Lower leg skin (tissue), 3 donors: ENCODE measurements at regions not wholly inside any gene's neighbourhood (a gene's known extent, or its start where the extent isn't known, plus 50 kb on each side); places are given as distances from the start of the nearest gene placed in this dataset.

Experiments used
- POLR2A ChIP-seq, 2 donors: fragments of 450-650 bp; IDR thresholded peaks; one replicate each; pipeline ENCODE4 v1.6.1; 2016 to 2017; ENCODE audit warnings: antibody characterized with exemption in 2 of 2, mild to moderate bottlenecking in 1 of 2, moderate library complexity in 1 of 2
- TF ChIP-seq, protein P1 (sequence below), 3 donors: fragments of 450-650 bp; IDR thresholded peaks; one replicate each; pipeline ENCODE4 v1.5.1; 2016; ENCODE audit warnings: antibody characterized with exemption in 3 of 3, mild to moderate bottlenecking in 3 of 3, moderate library complexity in 2 of 3

DNA sequence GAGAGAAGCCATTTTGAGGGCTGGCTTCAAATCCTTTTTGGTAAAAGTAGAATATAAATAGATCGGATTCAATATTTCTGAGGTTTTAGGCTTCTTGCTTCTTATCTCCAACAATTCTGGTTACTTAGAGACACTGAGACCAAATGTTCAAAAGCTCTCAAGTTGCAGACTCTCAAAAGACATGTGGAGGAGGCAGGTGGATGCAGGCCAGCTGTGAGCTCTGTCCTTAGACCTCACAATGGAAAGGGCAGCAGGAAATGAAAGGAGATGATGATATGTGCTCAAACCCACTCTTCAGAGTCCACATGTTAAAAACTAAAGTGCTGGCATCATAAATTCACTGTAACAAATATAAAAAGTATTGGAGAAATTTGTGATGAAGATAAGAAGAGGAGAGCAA is 424.9 kb upstream of the ALCAM start:
- TF ChIP-seq POLR2A (IDR thresholded peaks at IDR 0.05): no peak
- TF ChIP-seq, protein P1, sequence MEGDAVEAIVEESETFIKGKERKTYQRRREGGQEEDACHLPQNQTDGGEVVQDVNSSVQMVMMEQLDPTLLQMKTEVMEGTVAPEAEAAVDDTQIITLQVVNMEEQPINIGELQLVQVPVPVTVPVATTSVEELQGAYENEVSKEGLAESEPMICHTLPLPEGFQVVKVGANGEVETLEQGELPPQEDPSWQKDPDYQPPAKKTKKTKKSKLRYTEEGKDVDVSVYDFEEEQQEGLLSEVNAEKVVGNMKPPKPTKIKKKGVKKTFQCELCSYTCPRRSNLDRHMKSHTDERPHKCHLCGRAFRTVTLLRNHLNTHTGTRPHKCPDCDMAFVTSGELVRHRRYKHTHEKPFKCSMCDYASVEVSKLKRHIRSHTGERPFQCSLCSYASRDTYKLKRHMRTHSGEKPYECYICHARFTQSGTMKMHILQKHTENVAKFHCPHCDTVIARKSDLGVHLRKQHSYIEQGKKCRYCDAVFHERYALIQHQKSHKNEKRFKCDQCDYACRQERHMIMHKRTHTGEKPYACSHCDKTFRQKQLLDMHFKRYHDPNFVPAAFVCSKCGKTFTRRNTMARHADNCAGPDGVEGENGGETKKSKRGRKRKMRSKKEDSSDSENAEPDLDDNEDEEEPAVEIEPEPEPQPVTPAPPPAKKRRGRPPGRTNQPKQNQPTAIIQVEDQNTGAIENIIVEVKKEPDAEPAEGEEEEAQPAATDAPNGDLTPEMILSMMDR (IDR thresholded peaks at IDR 0.05): no peak
